ENCODE measurements at regions not wholly inside any gene's neighbourhood (a gene's known extent, or its start where the extent isn't known, plus 50 kb on each side); places are given as distances from the start of the nearest gene placed in this dataset.
"Not testable (repeated sequence)": the region's sequence is repeated elsewhere in the genome, so short reads cannot be mapped to it uniquely, and the experiment has no call there.

- DNase-seq (no peak), ATAC-seq (ENCODE audit: low read depth) (no peak)
- intact Hi-C loops (cut with micrococcal nuclease) = loop anchor here (2.0 kb wide), 1 partner anchor 582 kb away; no protein-coding TSS in a partner anchor
- ChIA-PET POLR2A (no interaction called here), CTCF (no interaction called here)
- Mint-ChIP-seq H3K27ac (no peak overlapping the region), H3K36me3 (ENCODE audit: low read depth) (no peaks in the 10 kb centered on the region), H3K27me3 (peaks cover 2% of the 10 kb centered on the region), H3K9me3 (no peaks in the 10 kb centered on the region), H3K4me1 (no peaks in the 10 kb centered on the region), H3K4me3 (no peak overlapping the region)
- no peak for TF ChIP-seq CTCF (IDR thresholded peaks at IDR 0.05)
Observed at GRCh38 chr2:16218625-16219024, 278.3 kb downstream of the MYCN start.

GRCh38 chr2:16218161-16218560, 277.8 kb downstream of the MYCN start:
- intact Hi-C loops (cut with micrococcal nuclease) = loop anchor here (2.0 kb wide), 1 partner anchor 581 kb away; no protein-coding TSS in a partner anchor
- POLR2A ChIA-PET = no interaction called here
- H3K27ac Mint-ChIP-seq = no peak overlapping the region
- DNase-seq = no peak
- H3K4me1 Mint-ChIP-seq = no peaks in the 10 kb centered on the region
- CTCF ChIA-PET = no interaction called here
- ATAC-seq (ENCODE audit: low read depth) = no peak
- no peak for TF ChIP-seq CTCF (IDR thresholded peaks at IDR 0.05)
- H3K9me3 Mint-ChIP-seq = no peaks in the 10 kb centered on the region
- H3K27me3 Mint-ChIP-seq = peaks cover 2% of the 10 kb centered on the region
- no peaks in the 10 kb centered on the region for H3K36me3 Mint-ChIP-seq (ENCODE audit: low read depth)
- H3K4me3 Mint-ChIP-seq = no peak overlapping the region

- H3K9me3 Mint-ChIP-seq; POLR2A ChIA-PET; DNase-seq; H3K4me1 Mint-ChIP-seq; H3K4me3 Mint-ChIP-seq; H3K27ac Mint-ChIP-seq; H3K27me3 Mint-ChIP-seq; ATAC-seq (ENCODE audit: low read depth); CTCF ChIA-PET; H3K36me3 Mint-ChIP-seq (ENCODE audit: low read depth): not testable (repeated sequence)
- intact Hi-C loops (cut with micrococcal nuclease) = loop anchor here (2.0 kb wide), 1 partner anchor 581 kb away; no protein-coding TSS in a partner anchor
Observed at GRCh38 chr2:16217741-16218140, 277.4 kb downstream of the MYCN start.

GRCh38 chr2:16217291-16217690, 276.9 kb downstream of the MYCN start:
- TF ChIP-seq CTCF (IDR thresholded peaks at IDR 0.05) = no peak
- H3K27ac Mint-ChIP-seq = no peak overlapping the region
- POLR2A ChIA-PET = no interaction called here
- H3K36me3 Mint-ChIP-seq (ENCODE audit: low read depth) = no peaks in the 10 kb centered on the region
- peaks cover 2% of the 10 kb centered on the region for H3K27me3 Mint-ChIP-seq
- no peaks in the 10 kb centered on the region for H3K4me1 Mint-ChIP-seq
- ATAC-seq (ENCODE audit: low read depth) (no peak), DNase-seq (no peak)
- no peaks in the 10 kb centered on the region for H3K9me3 Mint-ChIP-seq
- CTCF ChIA-PET = no interaction called here
- H3K4me3 Mint-ChIP-seq = no peak overlapping the region
- intact Hi-C loops (cut with micrococcal nuclease) = no loop called here

- intact Hi-C loops (cut with micrococcal nuclease) = no loop called here
- H3K9me3 Mint-ChIP-seq = peaks cover 2% of the 10 kb centered on the region
- no peak for DNase-seq
Observed at GRCh38 chr2:16216558-16216945, 276.2 kb downstream of the MYCN start.

More at GRCh38 chr2:16216558-16216945, 276.2 kb downstream of the MYCN start:
- H3K27ac Mint-ChIP-seq = no peak overlapping the region
- no peak for TF ChIP-seq CTCF (IDR thresholded peaks at IDR 0.05)
- no peaks in the 10 kb centered on the region for H3K36me3 Mint-ChIP-seq (ENCODE audit: low read depth)
- H3K27me3 Mint-ChIP-seq = peaks cover 2% of the 10 kb centered on the region
- POLR2A ChIA-PET = no interaction called here
- no peak overlapping the region for H3K4me3 Mint-ChIP-seq
- CTCF ChIA-PET = no interaction called here
- no peak for ATAC-seq (ENCODE audit: low read depth)
- no peaks in the 10 kb centered on the region for H3K4me1 Mint-ChIP-seq

Data from activated B cell treated with CpG ODN at 0.5 μM for 24 hours (primary cell).